ENCODE measurements at regions not wholly inside any gene's neighbourhood (a gene's known extent, or its start where the extent isn't known, plus 50 kb on each side); places are given as distances from the start of the nearest gene placed in this dataset.
"Not testable (repeated sequence)": the region's sequence is repeated elsewhere in the genome, so short reads cannot be mapped to it uniquely, and the experiment has no call there.

GRCh38 chr4:188370777-188371176, 231.5 kb downstream of the TRIML1 start:
- in situ Hi-C loops (cut with MboI; ENCODE audit: low sequenced_read_pairs), result no loop called here
- DNase-seq (ENCODE audit: low spot score in 2 of 2), result no peak

GRCh38 chr4:188372058-188372457, 232.8 kb downstream of the TRIML1 start:
- in situ Hi-C loops (cut with MboI; ENCODE audit: low sequenced_read_pairs), result no loop called here
- Histone ChIP-seq H3K4me1 (peaks cover 11% of the 10 kb centered on the region; the same call in 1 of the 2 replicates), H3K9me3 (no peaks in the 10 kb centered on the region), H3K36me3 (replicated peaks) (no peaks in the 10 kb centered on the region), H3K4me3 (no peak overlapping the region), H3K27me3 (ENCODE audit: low read depth) (no peaks in the 10 kb centered on the region)
- no peak for DNase-seq (ENCODE audit: low spot score in 2 of 2)

More at GRCh38 chr4:188370777-188371176, 231.5 kb downstream of the TRIML1 start:
- Histone ChIP-seq H3K4me1 (peaks cover 11% of the 10 kb centered on the region; the same call in 1 of the 2 replicates), H3K27me3 (ENCODE audit: low read depth) (no peaks in the 10 kb centered on the region), H3K4me3 (no peak overlapping the region), H3K9me3 (no peaks in the 10 kb centered on the region), H3K36me3 (replicated peaks) (no peaks in the 10 kb centered on the region)

- H3K27me3 ChIP-seq (ENCODE audit: low read depth), result no peaks in the 10 kb centered on the region
- H3K9me3 ChIP-seq, result no peaks in the 10 kb centered on the region
- in situ Hi-C loops (cut with MboI; ENCODE audit: low sequenced_read_pairs), result no loop called here
- no peak overlapping the region for H3K4me3 ChIP-seq
- H3K4me1 ChIP-seq, result peaks cover 11% of the 10 kb centered on the region; the same call in 1 of the 2 replicates
- peak in 1 of 2 experiments; percentile 14 for DNase-seq (ENCODE audit: low spot score in 2 of 2)
- H3K36me3 ChIP-seq (replicated peaks), result no peaks in the 10 kb centered on the region
These were observed 233.6 kb downstream of the TRIML1 start for GRCh38 chr4:188372829-188373228.

- no peaks in the 10 kb centered on the region for H3K36me3 ChIP-seq (replicated peaks)
- in situ Hi-C loops (cut with MboI; ENCODE audit: low sequenced_read_pairs), result no loop called here
- peaks cover 11% of the 10 kb centered on the region; the same call in 1 of the 2 replicates for H3K4me1 ChIP-seq
- H3K4me3 ChIP-seq, result no peak overlapping the region
- H3K27me3 ChIP-seq (ENCODE audit: low read depth), result no peaks in the 10 kb centered on the region
- no peaks in the 10 kb centered on the region for H3K9me3 ChIP-seq
- no peak for DNase-seq (ENCODE audit: low spot score in 2 of 2)
These were observed 235.6 kb downstream of the TRIML1 start for GRCh38 chr4:188374871-188375270.

- no peaks in the 10 kb centered on the region for H3K9me3 ChIP-seq
- no peak overlapping the region for H3K4me3 ChIP-seq
- no peak for DNase-seq (ENCODE audit: low spot score in 2 of 2)
- H3K4me1 ChIP-seq, result no peaks in the 10 kb centered on the region
- H3K27me3 ChIP-seq (ENCODE audit: low read depth), result no peaks in the 10 kb centered on the region
- H3K36me3 ChIP-seq (replicated peaks), result no peaks in the 10 kb centered on the region
- in situ Hi-C loops (cut with MboI; ENCODE audit: low sequenced_read_pairs), result no loop called here
These were observed 238.6 kb downstream of the TRIML1 start for GRCh38 chr4:188377816-188378215.

- H3K36me3 ChIP-seq (replicated peaks), result no peaks in the 10 kb centered on the region
- H3K4me3 ChIP-seq, result no peak overlapping the region
- no peak for DNase-seq (ENCODE audit: low spot score in 2 of 2)
- H3K27me3 ChIP-seq (ENCODE audit: low read depth), result no peaks in the 10 kb centered on the region
- no peaks in the 10 kb centered on the region for H3K9me3 ChIP-seq
- H3K4me1 ChIP-seq, result no peaks in the 10 kb centered on the region
- in situ Hi-C loops (cut with MboI; ENCODE audit: low sequenced_read_pairs), result no loop called here
These were observed 243.9 kb downstream of the TRIML1 start for GRCh38 chr4:188383180-188383579.

- Histone ChIP-seq H3K36me3 (replicated peaks) (no peaks in the 10 kb centered on the region), H3K4me1 (no peaks in the 10 kb centered on the region), H3K27me3 (ENCODE audit: low read depth) (no peaks in the 10 kb centered on the region), H3K4me3 (no peak overlapping the region), H3K9me3 (no peaks in the 10 kb centered on the region)
- DNase-seq (ENCODE audit: low spot score in 2 of 2), result peak in 1 of 2 experiments; percentile 40
- in situ Hi-C loops (cut with MboI; ENCODE audit: low sequenced_read_pairs), result no loop called here
These were observed 248.0 kb downstream of the TRIML1 start for GRCh38 chr4:188387179-188387791.

GRCh38 chr4:188391349-188391748, 252.1 kb downstream of the TRIML1 start:
- H3K9me3 ChIP-seq; H3K4me1 ChIP-seq; H3K36me3 ChIP-seq (replicated peaks); H3K27me3 ChIP-seq (ENCODE audit: low read depth); H3K4me3 ChIP-seq; in situ Hi-C loops (cut with MboI; ENCODE audit: low sequenced_read_pairs): not testable (repeated sequence)
- DNase-seq (ENCODE audit: low spot score in 2 of 2), result peak in 1 of 2 experiments; percentile 46

- no peak overlapping the region for H3K4me3 ChIP-seq
- H3K9me3 ChIP-seq, result no peaks in the 10 kb centered on the region
- H3K36me3 ChIP-seq (replicated peaks), result no peaks in the 10 kb centered on the region
- in situ Hi-C loops (cut with MboI; ENCODE audit: low sequenced_read_pairs), result no loop called here
- DNase-seq (ENCODE audit: low spot score in 2 of 2), result no peak
- H3K4me1 ChIP-seq, result peaks cover 19% of the 10 kb centered on the region
- no peaks in the 10 kb centered on the region for H3K27me3 ChIP-seq (ENCODE audit: low read depth)
These were observed 256.8 kb downstream of the TRIML1 start for GRCh38 chr4:188396037-188396436.

- Histone ChIP-seq H3K36me3 (replicated peaks) (no peaks in the 10 kb centered on the region), H3K27me3 (ENCODE audit: low read depth) (no peaks in the 10 kb centered on the region), H3K4me3 (no peak overlapping the region), H3K4me1 (peaks cover 19% of the 10 kb centered on the region), H3K9me3 (no peaks in the 10 kb centered on the region)
- in situ Hi-C loops (cut with MboI; ENCODE audit: low sequenced_read_pairs), result no loop called here
- DNase-seq (ENCODE audit: low spot score in 2 of 2), result peak; percentile 25 to 78
These were observed 260.6 kb downstream of the TRIML1 start for GRCh38 chr4:188399834-188400233.

- peak in 1 of 2 experiments; percentile 13 for DNase-seq (ENCODE audit: low spot score in 2 of 2)
- H3K4me1 ChIP-seq, result peaks cover 19% of the 10 kb centered on the region
- no peaks in the 10 kb centered on the region for H3K9me3 ChIP-seq
- H3K36me3 ChIP-seq (replicated peaks), result no peaks in the 10 kb centered on the region
- in situ Hi-C loops (cut with MboI; ENCODE audit: low sequenced_read_pairs), result no loop called here
- H3K27me3 ChIP-seq (ENCODE audit: low read depth), result no peaks in the 10 kb centered on the region
- no peak overlapping the region for H3K4me3 ChIP-seq
These were observed 261.2 kb downstream of the TRIML1 start for GRCh38 chr4:188400451-188400850.

GRCh38 chr4:188403272-188403671, 264.0 kb downstream of the TRIML1 start:
- Histone ChIP-seq H3K9me3 (no peaks in the 10 kb centered on the region), H3K27me3 (ENCODE audit: low read depth) (no peaks in the 10 kb centered on the region), H3K4me1 (peaks cover 19% of the 10 kb centered on the region), H3K36me3 (replicated peaks) (no peaks in the 10 kb centered on the region), H3K4me3 (no peak overlapping the region)
- in situ Hi-C loops (cut with MboI; ENCODE audit: low sequenced_read_pairs), result no loop called here
- peak in 1 of 2 experiments; percentile 20 for DNase-seq (ENCODE audit: low spot score in 2 of 2)

GRCh38 chr4:188405071-188405835, 266.0 kb downstream of the TRIML1 start:
- H3K4me1 ChIP-seq; H3K9me3 ChIP-seq; H3K27me3 ChIP-seq (ENCODE audit: low read depth); H3K4me3 ChIP-seq; DNase-seq (ENCODE audit: low spot score in 2 of 2); H3K36me3 ChIP-seq (replicated peaks); in situ Hi-C loops (cut with MboI; ENCODE audit: low sequenced_read_pairs): not testable (repeated sequence)

GRCh38 chr4:188408244-188409030, 269.2 kb downstream of the TRIML1 start:
- Histone ChIP-seq H3K4me1 (no peaks in the 10 kb centered on the region), H3K4me3 (no peak overlapping the region), H3K27me3 (ENCODE audit: low read depth) (no peaks in the 10 kb centered on the region), H3K36me3 (replicated peaks) (no peaks in the 10 kb centered on the region), H3K9me3 (no peaks in the 10 kb centered on the region)
- in situ Hi-C loops (cut with MboI; ENCODE audit: low sequenced_read_pairs), result no loop called here
- DNase-seq (ENCODE audit: low spot score in 2 of 2), result no peak
